HG02623 (cell line): ENCODE measurements at regions not wholly inside any gene's neighbourhood (a gene's known extent, or its start where the extent isn't known, plus 50 kb on each side); places are given as distances from the start of the nearest gene placed in this dataset.

ENCODE experiments used
- ATAC-seq: cut with Tn5 transposase; IDR thresholded peaks from one replicate; pipeline ENCODE4 v1.9.1; 2021; ENCODE audit warnings: moderate library complexity; ENCODE audit not compliant: unreplicated experiment

- no peak for ATAC-seq
Observed at GRCh38 chr4:24248674-24249630, 335.4 kb downstream of the DHX15 start.

GRCh38 chr4:24245491-24245820 lies 338.9 kb downstream of the DHX15 start:
- ATAC-seq, result no peak

- ATAC-seq, result no peak
Observed at GRCh38 chr4:24244663-24245490, 339.5 kb downstream of the DHX15 start.

GRCh38 chr4:24243641-24244040 lies 340.7 kb downstream of the DHX15 start:
- ATAC-seq, result no peak

- ATAC-seq, result no peak
Observed at GRCh38 chr4:24241511-24241910, 342.8 kb downstream of the DHX15 start.

- no peak for ATAC-seq
Observed at GRCh38 chr4:24240655-24241054, 343.7 kb downstream of the DHX15 start.

GRCh38 chr4:24237709-24238108 lies 346.6 kb downstream of the DHX15 start:
- no peak for ATAC-seq

- ATAC-seq, result no peak
Observed at GRCh38 chr4:24236532-24236931, 346.7 kb upstream of the PPARGC1A start.

GRCh38 chr4:24236120-24236519 lies 346.3 kb upstream of the PPARGC1A start:
- no peak for ATAC-seq

- ATAC-seq, result no peak
Observed at GRCh38 chr4:24235618-24236017, 345.8 kb upstream of the PPARGC1A start.

GRCh38 chr4:24234288-24234848 lies 344.5 kb upstream of the PPARGC1A start:
- ATAC-seq, result no peak

- ATAC-seq, result no peak
Observed at GRCh38 chr4:24230955-24231354, 341.1 kb upstream of the PPARGC1A start.

GRCh38 chr4:24229978-24230377 lies 340.1 kb upstream of the PPARGC1A start:
- ATAC-seq, result no peak

- ATAC-seq, result no peak
Observed at GRCh38 chr4:24228692-24229091, 338.8 kb upstream of the PPARGC1A start.

- no peak for ATAC-seq
Observed at GRCh38 chr4:24226667-24227066, 336.8 kb upstream of the PPARGC1A start.

- ATAC-seq, result no peak
Observed at GRCh38 chr4:24226023-24226422, 336.2 kb upstream of the PPARGC1A start.

GRCh38 chr4:24224446-24224845 lies 334.6 kb upstream of the PPARGC1A start:
- no peak for ATAC-seq

- ATAC-seq, result no peak
Observed at GRCh38 chr4:24219209-24219608, 329.4 kb upstream of the PPARGC1A start.

GRCh38 chr4:24218566-24218965 lies 328.7 kb upstream of the PPARGC1A start:
- ATAC-seq, result no peak

GRCh38 chr4:24214796-24215195 lies 324.9 kb upstream of the PPARGC1A start:
- no peak for ATAC-seq

- no peak for ATAC-seq
Observed at GRCh38 chr4:24213961-24214360, 324.1 kb upstream of the PPARGC1A start.

- no peak for ATAC-seq
Observed at GRCh38 chr4:24212642-24213041, 322.8 kb upstream of the PPARGC1A start.
